ENCODE measurements at regions not wholly inside any gene's neighbourhood (a gene's known extent, or its start where the extent isn't known, plus 50 kb on each side); places are given as distances from the start of the nearest gene placed in this dataset.

GRCh38 chr9:80928697-80929096 is 760.6 kb downstream of the TLE1 start:
- TF ChIP-seq CTCF (IDR thresholded peaks at IDR 0.05), result no peak
- TF ChIP-seq POLR2A (IDR thresholded peaks at IDR 0.05), result no peak
- TF ChIP-seq EP300 (IDR thresholded peaks at IDR 0.05), result no peak
- no peak for TF ChIP-seq POLR2AphosphoS5 (IDR thresholded peaks at IDR 0.05)
- H3K4me3 ChIP-seq, result no peak overlapping the region
- intact Hi-C loops (cut with DNase I), result no loop called here

GRCh38 chr9:80926611-80927010 is 762.7 kb downstream of the TLE1 start:
- no peaks in the 10 kb centered on the region for H3K27me3 ChIP-seq
- TF ChIP-seq EP300 (IDR thresholded peaks at IDR 0.05), result no peak
- no peak for TF ChIP-seq CTCF (IDR thresholded peaks at IDR 0.05)
- no peak for TF ChIP-seq POLR2A (IDR thresholded peaks at IDR 0.05)
- TF ChIP-seq POLR2AphosphoS5 (IDR thresholded peaks at IDR 0.05), result no peak
- intact Hi-C loops (cut with DNase I), result no loop called here
- no peaks in the 10 kb centered on the region for H3K36me3 ChIP-seq
- no peaks in the 10 kb centered on the region for H3K4me1 ChIP-seq
- no peaks in the 10 kb centered on the region for H3K9me3 ChIP-seq
- H3K4me3 ChIP-seq, result no peak overlapping the region
- DNase-seq, result no peak
- WGBS, 2 donors, result 82 to 84% methylated on average over 3 of the region's 3 CpGs
- no peak overlapping the region for H3K27ac ChIP-seq

More at GRCh38 chr9:80928697-80929096, 760.6 kb downstream of the TLE1 start:
- Histone ChIP-seq H3K27ac (no peak overlapping the region), H3K36me3 (no peaks in the 10 kb centered on the region), H3K9me3 (no peaks in the 10 kb centered on the region), H3K27me3 (no peaks in the 10 kb centered on the region), H3K4me1 (peaks cover 0 to 19% (median 4%) of the 10 kb centered on the region in 4 donors)
- DNase-seq, result no peak

- no peak for TF ChIP-seq POLR2A (IDR thresholded peaks at IDR 0.05)
- no peak for TF ChIP-seq POLR2AphosphoS5 (IDR thresholded peaks at IDR 0.05)
- no peak for TF ChIP-seq EP300 (IDR thresholded peaks at IDR 0.05)
- TF ChIP-seq CTCF (IDR thresholded peaks at IDR 0.05), result no peak
Observed at GRCh38 chr9:80922544-80922943, 766.8 kb downstream of the TLE1 start.

GRCh38 chr9:80906728-80907127 is 782.6 kb downstream of the TLE1 start:
- no peak overlapping the region for H3K27ac ChIP-seq
- H3K4me3 ChIP-seq, result no peak overlapping the region
- TF ChIP-seq EP300 (IDR thresholded peaks at IDR 0.05) (no peak), POLR2A (IDR thresholded peaks at IDR 0.05) (no peak), POLR2AphosphoS5 (IDR thresholded peaks at IDR 0.05) (no peak), CTCF (IDR thresholded peaks at IDR 0.05) (no peak)
- intact Hi-C loops (cut with DNase I), result no loop called here
- no peak for DNase-seq
- no peaks in the 10 kb centered on the region for H3K36me3 ChIP-seq
- no peaks in the 10 kb centered on the region for H3K27me3 ChIP-seq
- no peaks in the 10 kb centered on the region for H3K9me3 ChIP-seq
- WGBS, 2 donors, result 84 to 94% methylated on average over 10 of the region's 10 CpGs
- no peaks in the 10 kb centered on the region for H3K4me1 ChIP-seq

More at GRCh38 chr9:80922544-80922943, 766.8 kb downstream of the TLE1 start:
- Histone ChIP-seq H3K27me3 (no peaks in the 10 kb centered on the region), H3K27ac (no peak overlapping the region), H3K9me3 (peaks cover 0 to 5% (median 0%) of the 10 kb centered on the region in 4 donors), H3K4me3 (no peak overlapping the region), H3K36me3 (no peaks in the 10 kb centered on the region), H3K4me1 (no peaks in the 10 kb centered on the region)
- 50 to 60% methylated on average over 3 of the region's 3 CpGs for WGBS, 2 donors
- intact Hi-C loops (cut with DNase I), result no loop called here
- no peak for DNase-seq

GRCh38 chr9:80899208-80899607 is 790.1 kb downstream of the TLE1 start:
- intact Hi-C loops (cut with DNase I), result no loop called here
- DNase-seq, result no peak
- TF ChIP-seq POLR2A (IDR thresholded peaks at IDR 0.05), result no peak
- no peak for TF ChIP-seq EP300 (IDR thresholded peaks at IDR 0.05)
- TF ChIP-seq CTCF (IDR thresholded peaks at IDR 0.05), result no peak
- TF ChIP-seq POLR2AphosphoS5 (IDR thresholded peaks at IDR 0.05), result no peak

More at GRCh38 chr9:80899208-80899607, 790.1 kb downstream of the TLE1 start:
- H3K4me1 ChIP-seq, result no peaks in the 10 kb centered on the region
- H3K27ac ChIP-seq, result no peak overlapping the region
- no peak overlapping the region for H3K4me3 ChIP-seq
- H3K27me3 ChIP-seq, result no peaks in the 10 kb centered on the region
- H3K36me3 ChIP-seq, result no peaks in the 10 kb centered on the region
- peaks cover 0 to 4% (median 1%) of the 10 kb centered on the region in 4 donors for H3K9me3 ChIP-seq

All from sigmoid colon (tissue), 6 donors.